Sigmoid colon (tissue), 6 donors: ENCODE measurements at regions not wholly inside any gene's neighbourhood (a gene's known extent, or its start where the extent isn't known, plus 50 kb on each side); places are given as distances from the start of the nearest gene placed in this dataset.

Experiments used
- DNase-seq: peaks from one replicate; pipeline ENCODE4 v3.0.0-alpha.2; 2019
- H3K27ac ChIP-seq, 4 donors: fragments of 200-600 bp; sonication (generic); one replicate each; pipeline ENCODE4 v1.5.1; 2016 to 2019; ENCODE audit warnings: mild to moderate bottlenecking in 1 of 4
- H3K27me3 ChIP-seq, 3 donors: fragments of 200-600 bp; sonication (generic); one replicate each; pipeline ENCODE4 v1.5.1; 2019; ENCODE audit warnings: mild to moderate bottlenecking in 1 of 3
- H3K36me3 ChIP-seq, 4 donors: fragments of 200-600 bp; sonication (generic); one replicate each; pipeline ENCODE4 v1.5.1; 2016 to 2019
- H3K4me1 ChIP-seq, 4 donors: fragments of 200-600 bp; sonication (generic); one replicate each; pipeline ENCODE4 v1.5.1; 2017 to 2019
- H3K4me3 ChIP-seq, 4 donors: fragments of 200-600 bp; sonication (generic); one replicate each; pipeline ENCODE4 v1.5.1; 2017 to 2019; ENCODE audit warnings: mild to moderate bottlenecking in 2 of 4, moderate library complexity in 1 of 4
- H3K9me3 ChIP-seq, 4 donors: fragments of 200-600 bp in 3 of 4; sonication (generic) in 3 of 4; one replicate each; pipeline versions ENCODE4 v1.5.1 to v1.6.1; 2013 to 2019
- EP300 ChIP-seq, 4 donors: sonication (generic); formaldehyde crosslinking; IDR thresholded peaks; one replicate each; pipeline ENCODE4 v1.6.1; 2017; ENCODE audit warnings: antibody characterized with exemption in 4 of 4
- POLR2A ChIP-seq, 2 donors: fragments of 450-650 bp; IDR thresholded peaks; one replicate each; pipeline ENCODE4 v1.6.1; 2016; ENCODE audit warnings: antibody characterized with exemption in 2 of 2, mild to moderate bottlenecking in 2 of 2, moderate library complexity in 2 of 2
- POLR2AphosphoS5 ChIP-seq, 4 donors: sonication (generic); formaldehyde crosslinking; IDR thresholded peaks; one replicate each; pipeline ENCODE4 v1.6.1; 2017; ENCODE audit warnings: antibody characterized with exemption in 4 of 4
- WGBS, 2 donors: extraction: QIAGEN DNeasy Blood & Tissue Kit; methylation state at CpG; one replicate each; pipeline ENCODE4 v1.1.7; 2013; 5-methylcytosine and 5-hydroxymethylcytosine counted together
- intact Hi-C: fragments of 100-400 bp; cut with DNase I; formaldehyde crosslinking; loops from one replicate; pipeline ENCODE4 v1.15.1; 2023
- TF ChIP-seq, protein P1 (sequence below), 4 experiments: fragments of 450-650 bp in 3 of 4; fragments of 200-600 bp in 1 of 4; IDR thresholded peaks; one replicate each; pipeline ENCODE4 v1.5.1; 2016 to 2019; ENCODE audit warnings: antibody characterized with exemption in 4 of 4, mild to moderate bottlenecking in 3 of 4, moderate library complexity in 2 of 4
- donor health status: healthy with polysubstance abuse.
- donor health status: healthy.

DNA sequence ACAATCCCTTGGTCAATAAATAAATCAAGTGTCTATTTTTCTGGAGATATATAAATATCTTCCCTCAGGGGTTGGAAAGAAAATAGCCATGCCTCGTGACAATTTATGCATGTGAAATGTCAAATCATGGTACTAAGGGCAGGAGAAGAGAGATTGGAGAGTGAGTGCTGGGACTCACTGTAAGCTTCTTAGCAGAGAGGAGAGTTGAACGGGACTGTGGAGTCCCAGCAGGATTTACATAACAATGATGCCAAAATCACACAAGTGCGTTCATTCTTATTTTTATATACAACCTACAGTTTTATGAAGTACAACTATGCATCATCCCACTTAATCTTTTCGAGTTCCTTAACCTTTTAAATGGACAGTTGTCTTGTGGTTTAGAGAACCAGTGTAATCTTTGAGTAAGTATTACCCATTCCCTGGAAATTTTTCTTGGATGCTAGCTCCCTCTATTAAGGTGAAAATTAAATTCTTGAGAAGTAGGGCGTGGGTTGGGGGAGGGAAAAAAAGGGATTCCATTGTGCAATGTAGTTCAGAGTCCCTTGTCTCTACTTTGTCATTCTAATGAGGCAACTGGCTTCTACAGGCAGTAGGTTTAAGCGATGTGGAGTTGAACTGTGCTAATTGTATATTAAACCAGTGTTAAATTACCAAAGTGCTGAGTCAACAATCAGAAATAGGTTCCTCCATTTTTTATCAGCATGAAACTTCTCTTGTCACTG is 143.6 kb upstream of the EPHA4 start:
- intact Hi-C loops = no loop called here
- no peaks in the 10 kb centered on the region for H3K9me3 ChIP-seq
- H3K27me3 ChIP-seq = no peaks in the 10 kb centered on the region
- H3K4me1 ChIP-seq = peaks cover 0 to 12% (median 10%) of the 10 kb centered on the region in 4 donors
- no peak overlapping the region for H3K27ac ChIP-seq
- H3K4me3 ChIP-seq = no peak overlapping the region
- H3K36me3 ChIP-seq = no peaks in the 10 kb centered on the region
- WGBS, 2 donors = 71% methylated on average over 6 of the region's 6 CpGs
- no peak for DNase-seq
- TF ChIP-seq EP300 (IDR thresholded peaks at IDR 0.05) (no peak), POLR2A (IDR thresholded peaks at IDR 0.05) (no peak), POLR2AphosphoS5 (IDR thresholded peaks at IDR 0.05) (no peak)
- TF ChIP-seq, protein P1, sequence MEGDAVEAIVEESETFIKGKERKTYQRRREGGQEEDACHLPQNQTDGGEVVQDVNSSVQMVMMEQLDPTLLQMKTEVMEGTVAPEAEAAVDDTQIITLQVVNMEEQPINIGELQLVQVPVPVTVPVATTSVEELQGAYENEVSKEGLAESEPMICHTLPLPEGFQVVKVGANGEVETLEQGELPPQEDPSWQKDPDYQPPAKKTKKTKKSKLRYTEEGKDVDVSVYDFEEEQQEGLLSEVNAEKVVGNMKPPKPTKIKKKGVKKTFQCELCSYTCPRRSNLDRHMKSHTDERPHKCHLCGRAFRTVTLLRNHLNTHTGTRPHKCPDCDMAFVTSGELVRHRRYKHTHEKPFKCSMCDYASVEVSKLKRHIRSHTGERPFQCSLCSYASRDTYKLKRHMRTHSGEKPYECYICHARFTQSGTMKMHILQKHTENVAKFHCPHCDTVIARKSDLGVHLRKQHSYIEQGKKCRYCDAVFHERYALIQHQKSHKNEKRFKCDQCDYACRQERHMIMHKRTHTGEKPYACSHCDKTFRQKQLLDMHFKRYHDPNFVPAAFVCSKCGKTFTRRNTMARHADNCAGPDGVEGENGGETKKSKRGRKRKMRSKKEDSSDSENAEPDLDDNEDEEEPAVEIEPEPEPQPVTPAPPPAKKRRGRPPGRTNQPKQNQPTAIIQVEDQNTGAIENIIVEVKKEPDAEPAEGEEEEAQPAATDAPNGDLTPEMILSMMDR (IDR thresholded peaks at IDR 0.05) = no peak

DNA sequence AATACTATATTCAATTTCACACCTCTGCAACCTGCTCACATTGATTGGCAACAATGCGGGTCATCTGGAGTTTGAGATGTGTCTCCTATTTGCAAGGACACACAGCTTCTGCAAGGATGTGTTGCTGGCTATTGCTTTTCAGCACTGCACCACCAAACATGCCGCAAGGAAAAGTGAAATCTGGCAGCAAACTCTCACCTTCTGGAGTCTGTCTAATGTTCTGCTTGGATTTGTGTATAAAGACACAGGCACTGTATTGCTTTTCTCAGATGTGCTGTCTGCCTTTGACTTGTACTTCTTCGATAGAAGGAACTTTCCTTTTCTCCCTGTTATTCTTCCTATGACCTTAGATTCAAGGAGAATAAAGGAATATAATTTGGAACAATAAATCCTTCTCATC is 138.6 kb upstream of the EPHA4 start:
- no peaks in the 10 kb centered on the region for H3K36me3 ChIP-seq
- peaks cover 0 to 34% (median 26%) of the 10 kb centered on the region in 4 donors for H3K4me1 ChIP-seq
- no peaks in the 10 kb centered on the region for H3K27me3 ChIP-seq
- intact Hi-C loops = loop anchor here (5.0 kb wide), 1 partner anchor 232 kb away; no protein-coding TSS in a partner anchor
- H3K4me3 ChIP-seq = peak overlapping the region in 1 of 4 donors; percentile 6
- peak overlapping the region in 3 of 4 donors; percentile 55 to 70 (median 67) for H3K27ac ChIP-seq
- no peaks in the 10 kb centered on the region for H3K9me3 ChIP-seq
- TF ChIP-seq POLR2AphosphoS5 (IDR thresholded peaks at IDR 0.05) (peak in 3 of 4 donors; percentile 52 to 85 (median 79)), EP300 (IDR thresholded peaks at IDR 0.05) (no peak)
- 76 to 87% methylated on average over 3 of the region's 3 CpGs for WGBS, 2 donors
- DNase-seq = peak; percentile 59

DNA sequence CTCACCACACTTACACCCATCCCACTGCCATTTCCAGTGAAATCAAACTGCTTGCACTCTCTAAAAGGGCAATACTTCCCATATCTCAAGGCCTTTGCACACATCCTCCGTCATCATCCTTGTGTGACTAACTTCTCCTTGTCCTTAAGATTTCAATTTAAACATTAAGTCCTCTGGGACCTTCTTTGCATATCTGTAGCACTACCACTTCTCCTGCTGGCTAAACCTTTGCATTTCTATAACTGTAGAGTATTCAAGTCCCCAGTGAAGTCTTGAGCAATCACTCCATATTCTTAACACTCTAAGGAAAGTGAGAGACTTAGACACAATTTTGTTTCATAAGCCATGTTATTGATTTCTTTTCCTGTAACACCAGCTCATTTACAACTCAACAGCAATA is 136.8 kb upstream of the EPHA4 start:
- no peaks in the 10 kb centered on the region for H3K27me3 ChIP-seq
- WGBS, 2 donors = 82 to 96% methylated on average over 1 of the region's 1 CpG
- intact Hi-C loops = no loop called here
- no peak overlapping the region for H3K27ac ChIP-seq
- H3K4me3 ChIP-seq = no peak overlapping the region
- H3K9me3 ChIP-seq = no peaks in the 10 kb centered on the region
- DNase-seq = no peak
- no peaks in the 10 kb centered on the region for H3K36me3 ChIP-seq
- no peak for TF ChIP-seq POLR2A (IDR thresholded peaks at IDR 0.05)
- no peak for TF ChIP-seq EP300 (IDR thresholded peaks at IDR 0.05)
- TF ChIP-seq, protein P1 (IDR thresholded peaks at IDR 0.05) = no peak
- no peak for TF ChIP-seq POLR2AphosphoS5 (IDR thresholded peaks at IDR 0.05)
- H3K4me1 ChIP-seq = peaks cover 0 to 46% (median 33%) of the 10 kb centered on the region in 4 donors

DNA sequence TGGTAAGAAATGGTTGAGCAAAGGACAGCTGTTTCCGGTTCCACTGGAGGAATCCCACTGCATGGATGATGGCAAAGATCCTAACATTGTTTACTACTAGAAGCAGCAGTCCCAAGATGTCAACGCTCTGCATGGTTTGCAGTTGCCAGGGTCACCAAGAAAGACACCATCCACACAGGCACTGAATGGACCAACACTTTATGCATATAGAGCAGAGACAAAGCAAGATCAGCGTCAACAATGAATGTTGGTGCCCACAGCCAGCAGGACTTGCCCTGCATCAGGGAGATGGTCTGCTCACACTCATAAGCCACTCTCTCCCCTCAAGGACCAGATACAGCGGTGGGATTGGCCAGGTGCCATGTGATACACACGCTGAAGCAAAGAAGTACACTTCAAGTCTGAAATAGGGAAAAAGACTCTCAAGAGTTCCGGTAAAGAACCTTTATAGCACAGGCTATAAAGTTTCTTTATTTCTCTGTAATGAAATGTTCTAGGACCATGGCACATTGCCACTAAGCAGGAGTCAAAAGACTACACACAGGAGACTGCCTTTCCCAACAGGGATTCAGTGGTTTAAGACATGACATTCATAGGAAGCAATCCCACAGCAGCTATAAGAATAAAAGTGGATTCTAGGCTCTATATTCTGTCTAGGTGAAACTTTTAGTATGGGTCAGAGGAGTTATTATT is 133.2 kb upstream of the EPHA4 start:
- Histone ChIP-seq H3K9me3 (no peaks in the 10 kb centered on the region), H3K4me1 (peaks cover 0 to 30% (median 20%) of the 10 kb centered on the region in 4 donors), H3K36me3 (no peaks in the 10 kb centered on the region), H3K4me3 (no peak overlapping the region), H3K27ac (peak overlapping the region in 3 of 4 donors; percentile 6 to 49 (median 47)), H3K27me3 (no peaks in the 10 kb centered on the region)
- intact Hi-C loops = no loop called here
- WGBS, 2 donors = 35 to 67% methylated on average over 6 of the region's 6 CpGs
- TF ChIP-seq POLR2AphosphoS5 (IDR thresholded peaks at IDR 0.05) (no peak), POLR2A (IDR thresholded peaks at IDR 0.05) (no peak), EP300 (IDR thresholded peaks at IDR 0.05) (no peak)
- TF ChIP-seq, protein P1 (IDR thresholded peaks at IDR 0.05) = no peak
- DNase-seq = peak; percentile 76

DNA sequence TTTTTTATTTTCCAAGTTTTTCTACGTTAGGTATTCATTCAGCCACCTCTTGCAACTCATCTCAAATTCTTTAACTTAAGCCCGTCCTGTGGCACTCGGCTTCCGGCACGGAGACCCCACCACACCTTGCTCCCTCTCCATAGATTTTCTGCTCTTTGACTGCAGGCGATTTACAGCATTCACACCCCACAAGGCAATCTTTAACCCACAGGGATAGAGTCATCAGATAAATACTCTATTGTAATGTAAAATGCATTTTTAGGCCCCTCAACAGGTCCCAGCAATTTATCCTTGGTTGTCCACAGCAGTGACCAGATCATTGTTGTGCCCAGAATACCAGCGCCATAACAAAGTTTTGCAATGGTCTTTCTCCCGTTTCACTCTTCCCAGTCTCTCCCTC is 132.3 kb upstream of the EPHA4 start:
- 76 to 90% methylated on average over 8 of the region's 8 CpGs for WGBS, 2 donors
- intact Hi-C loops = no loop called here
- TF ChIP-seq POLR2A (IDR thresholded peaks at IDR 0.05) (no peak), EP300 (IDR thresholded peaks at IDR 0.05) (no peak), POLR2AphosphoS5 (IDR thresholded peaks at IDR 0.05) (no peak)
- TF ChIP-seq, protein P1 (IDR thresholded peaks at IDR 0.05) = no peak
- Histone ChIP-seq H3K27ac (no peak overlapping the region), H3K4me1 (peaks cover 0 to 22% (median 11%) of the 10 kb centered on the region in 4 donors), H3K27me3 (no peaks in the 10 kb centered on the region), H3K36me3 (no peaks in the 10 kb centered on the region), H3K4me3 (no peak overlapping the region), H3K9me3 (no peaks in the 10 kb centered on the region)
- no peak for DNase-seq
